ENCODE measurements at regions not wholly inside any gene's neighbourhood (a gene's known extent, or its start where the extent isn't known, plus 50 kb on each side); places are given as distances from the start of the nearest gene placed in this dataset.

DNA sequence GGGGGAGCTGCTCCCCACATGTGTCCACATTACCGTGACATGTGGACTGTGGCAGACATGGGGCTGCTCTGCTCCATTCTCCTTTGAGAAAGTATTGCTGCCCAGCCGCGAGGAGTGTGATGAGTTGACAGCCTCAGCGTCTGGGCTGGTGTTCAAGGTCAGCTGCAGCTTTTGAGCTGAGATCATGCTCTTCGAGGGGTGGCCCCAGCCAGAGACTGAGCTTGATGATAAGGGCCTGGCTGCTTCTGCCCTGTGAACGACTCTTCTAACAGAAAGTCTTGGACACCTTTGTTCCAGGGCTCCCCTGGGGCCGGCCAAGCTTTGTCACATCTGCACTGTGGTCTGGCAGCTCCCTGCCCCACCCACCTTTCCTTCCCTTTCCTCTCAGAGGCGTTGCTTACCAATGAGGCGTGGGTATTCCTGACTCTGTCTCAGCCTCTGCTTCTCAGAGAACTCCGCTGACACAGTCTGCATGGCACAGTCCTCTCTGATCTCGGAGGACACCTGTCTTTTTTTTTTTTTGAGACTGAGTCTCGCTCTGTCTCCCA lies 86.6 kb downstream of the CHRD start:
- TF ChIP-seq, protein P1, sequence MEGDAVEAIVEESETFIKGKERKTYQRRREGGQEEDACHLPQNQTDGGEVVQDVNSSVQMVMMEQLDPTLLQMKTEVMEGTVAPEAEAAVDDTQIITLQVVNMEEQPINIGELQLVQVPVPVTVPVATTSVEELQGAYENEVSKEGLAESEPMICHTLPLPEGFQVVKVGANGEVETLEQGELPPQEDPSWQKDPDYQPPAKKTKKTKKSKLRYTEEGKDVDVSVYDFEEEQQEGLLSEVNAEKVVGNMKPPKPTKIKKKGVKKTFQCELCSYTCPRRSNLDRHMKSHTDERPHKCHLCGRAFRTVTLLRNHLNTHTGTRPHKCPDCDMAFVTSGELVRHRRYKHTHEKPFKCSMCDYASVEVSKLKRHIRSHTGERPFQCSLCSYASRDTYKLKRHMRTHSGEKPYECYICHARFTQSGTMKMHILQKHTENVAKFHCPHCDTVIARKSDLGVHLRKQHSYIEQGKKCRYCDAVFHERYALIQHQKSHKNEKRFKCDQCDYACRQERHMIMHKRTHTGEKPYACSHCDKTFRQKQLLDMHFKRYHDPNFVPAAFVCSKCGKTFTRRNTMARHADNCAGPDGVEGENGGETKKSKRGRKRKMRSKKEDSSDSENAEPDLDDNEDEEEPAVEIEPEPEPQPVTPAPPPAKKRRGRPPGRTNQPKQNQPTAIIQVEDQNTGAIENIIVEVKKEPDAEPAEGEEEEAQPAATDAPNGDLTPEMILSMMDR (IDR thresholded peaks at IDR 0.05): no peak
- TF ChIP-seq POLR2A (IDR thresholded peaks at IDR 0.05): no peak

All from stomach (tissue), 4 donors.